Suprapubic skin (tissue), 4 donors: ENCODE measurements at regions not wholly inside any gene's neighbourhood (a gene's known extent, or its start where the extent isn't known, plus 50 kb on each side); places are given as distances from the start of the nearest gene placed in this dataset.

Experiments used
- DNase-seq, 2 donors: peaks; one replicate each; pipeline ENCODE4 v3.0.0-alpha.2; 2019; ENCODE audit warnings: low spot score in 2 of 2
- H3K27ac ChIP-seq: fragments of 200-600 bp; sonication (generic); one replicate; pipeline ENCODE4 v1.5.1; 2019
- H3K27me3 ChIP-seq: fragments of 200-600 bp; sonication (generic); one replicate; pipeline ENCODE4 v1.5.1; 2019
- H3K36me3 ChIP-seq: fragments of 200-600 bp; sonication (generic); one replicate; pipeline ENCODE4 v1.5.1; 2019
- H3K4me1 ChIP-seq: fragments of 200-600 bp; sonication (generic); one replicate; pipeline ENCODE4 v1.5.1; 2019
- H3K4me3 ChIP-seq: fragments of 200-600 bp; sonication (generic); one replicate; pipeline ENCODE4 v1.5.1; 2019; ENCODE audit warnings: mild to moderate bottlenecking
- H3K9me3 ChIP-seq: fragments of 200-600 bp; sonication (generic); one replicate; pipeline ENCODE4 v1.5.1; 2019
- EP300 ChIP-seq: sonication (generic); formaldehyde crosslinking; IDR thresholded peaks from one replicate; pipeline ENCODE4 v1.6.1; 2017; ENCODE audit warnings: antibody characterized with exemption
- POLR2A ChIP-seq, 2 donors: fragments of 450-650 bp; IDR thresholded peaks; one replicate each; pipeline ENCODE4 v1.6.1; 2017; ENCODE audit warnings: antibody characterized with exemption in 2 of 2, mild to moderate bottlenecking in 2 of 2, moderate library complexity in 2 of 2
- POLR2AphosphoS5 ChIP-seq, 3 donors: sonication (generic); formaldehyde crosslinking; IDR thresholded peaks; one replicate each; pipeline ENCODE4 v1.6.1; 2017; ENCODE audit warnings: antibody characterized with exemption in 3 of 3
- WGBS: methylation state at CpG from one replicate; pipeline ENCODE4 v1.1.5; 2018; 5-methylcytosine and 5-hydroxymethylcytosine counted together
- TF ChIP-seq, protein P1 (sequence below), 2 donors: fragments of 200-600 bp in 1 of 2; fragments of 450-650 bp in 1 of 2; sonication (generic) in 1 of 2; IDR thresholded peaks; one replicate each; pipeline ENCODE4 v1.5.1; 2016 to 2019; ENCODE audit warnings: antibody characterized with exemption in 2 of 2, mild to moderate bottlenecking in 1 of 2, moderate library complexity in 1 of 2

DNA sequence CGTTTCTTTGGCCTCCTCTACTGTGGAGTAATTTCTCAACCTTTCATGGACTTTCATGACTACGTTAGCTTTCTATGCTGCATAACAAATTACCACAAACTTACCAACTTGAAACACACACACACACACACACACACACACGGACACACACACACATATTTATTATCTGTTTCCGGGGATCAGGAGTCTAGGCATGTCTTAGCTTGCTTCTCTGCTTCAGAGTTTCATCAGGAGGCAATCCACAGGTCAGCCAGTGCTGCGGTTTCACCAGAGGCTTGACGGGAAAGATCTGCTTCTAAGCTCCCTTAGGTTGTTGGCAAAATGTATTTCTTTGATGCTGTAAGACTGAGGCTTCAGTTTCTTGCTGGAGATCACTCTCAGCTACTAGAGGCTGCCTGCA, 59.0 kb upstream of the C9orf72 start:
- Histone ChIP-seq H3K27me3 (no peaks in the 10 kb centered on the region), H3K4me3 (no peak overlapping the region), H3K27ac (no peak overlapping the region), H3K36me3 (no peaks in the 10 kb centered on the region), H3K9me3 (no peaks in the 10 kb centered on the region), H3K4me1 (no peaks in the 10 kb centered on the region)
- 64% methylated on average over 6 of the region's 6 CpGs for WGBS
- no peak for DNase-seq
- TF ChIP-seq EP300 (no peak), POLR2A (IDR thresholded peaks at IDR 0.05) (no peak), POLR2AphosphoS5 (IDR thresholded peaks at IDR 0.05) (no peak)
- TF ChIP-seq, protein P1, sequence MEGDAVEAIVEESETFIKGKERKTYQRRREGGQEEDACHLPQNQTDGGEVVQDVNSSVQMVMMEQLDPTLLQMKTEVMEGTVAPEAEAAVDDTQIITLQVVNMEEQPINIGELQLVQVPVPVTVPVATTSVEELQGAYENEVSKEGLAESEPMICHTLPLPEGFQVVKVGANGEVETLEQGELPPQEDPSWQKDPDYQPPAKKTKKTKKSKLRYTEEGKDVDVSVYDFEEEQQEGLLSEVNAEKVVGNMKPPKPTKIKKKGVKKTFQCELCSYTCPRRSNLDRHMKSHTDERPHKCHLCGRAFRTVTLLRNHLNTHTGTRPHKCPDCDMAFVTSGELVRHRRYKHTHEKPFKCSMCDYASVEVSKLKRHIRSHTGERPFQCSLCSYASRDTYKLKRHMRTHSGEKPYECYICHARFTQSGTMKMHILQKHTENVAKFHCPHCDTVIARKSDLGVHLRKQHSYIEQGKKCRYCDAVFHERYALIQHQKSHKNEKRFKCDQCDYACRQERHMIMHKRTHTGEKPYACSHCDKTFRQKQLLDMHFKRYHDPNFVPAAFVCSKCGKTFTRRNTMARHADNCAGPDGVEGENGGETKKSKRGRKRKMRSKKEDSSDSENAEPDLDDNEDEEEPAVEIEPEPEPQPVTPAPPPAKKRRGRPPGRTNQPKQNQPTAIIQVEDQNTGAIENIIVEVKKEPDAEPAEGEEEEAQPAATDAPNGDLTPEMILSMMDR (IDR thresholded peaks at IDR 0.05) = no peak

DNA sequence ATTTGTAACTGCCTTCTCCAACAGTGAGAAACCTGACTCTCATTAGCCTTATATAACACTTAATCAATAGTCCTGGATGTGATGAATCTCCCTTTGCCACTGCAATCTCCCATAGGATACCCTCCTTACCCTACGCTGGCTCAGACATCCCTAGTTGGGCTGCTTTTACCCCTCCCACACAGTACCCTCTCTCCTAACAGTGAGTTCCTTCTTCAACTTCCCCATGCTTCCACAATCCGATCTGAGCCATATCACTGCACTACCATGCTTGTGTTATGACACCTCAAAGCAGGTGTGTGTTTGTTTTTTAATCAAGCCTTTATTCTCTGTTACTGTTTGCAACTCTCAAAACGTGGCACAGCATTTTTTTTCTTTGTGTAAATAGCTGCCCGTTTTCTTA, 60.5 kb upstream of the C9orf72 start:
- TF ChIP-seq POLR2A (IDR thresholded peaks at IDR 0.05) (no peak), POLR2AphosphoS5 (IDR thresholded peaks at IDR 0.05) (no peak), EP300 (no peak)
- TF ChIP-seq, protein P1 (IDR thresholded peaks at IDR 0.05) = no peak
- H3K27ac ChIP-seq = no peak overlapping the region
- no peak overlapping the region for H3K4me3 ChIP-seq
- no peaks in the 10 kb centered on the region for H3K36me3 ChIP-seq
- DNase-seq = no peak
- no peaks in the 10 kb centered on the region for H3K9me3 ChIP-seq
- H3K4me1 ChIP-seq = no peaks in the 10 kb centered on the region
- H3K27me3 ChIP-seq = no peaks in the 10 kb centered on the region
- 72% methylated on average over 4 of the region's 4 CpGs for WGBS

DNA sequence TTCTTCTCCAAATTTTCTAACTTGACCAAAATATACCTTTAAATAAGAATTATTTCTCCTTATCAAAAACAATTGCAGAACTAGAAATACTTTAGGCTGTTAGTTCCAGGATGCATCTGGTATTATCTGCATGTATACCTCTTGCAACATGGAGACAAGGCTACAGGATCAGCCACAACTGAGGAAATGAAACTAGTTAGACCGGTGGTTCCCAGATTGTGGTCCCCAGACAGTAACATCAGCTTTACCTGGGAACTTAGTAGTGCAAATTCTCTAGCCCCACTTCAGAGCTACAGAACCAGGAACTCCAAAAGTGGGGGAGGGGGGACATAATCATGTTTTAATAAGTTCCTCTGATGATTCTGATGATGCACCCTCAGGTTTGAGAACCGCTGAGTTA, 61.6 kb upstream of the C9orf72 start:
- no peaks in the 10 kb centered on the region for H3K36me3 ChIP-seq
- no peak for DNase-seq
- H3K27me3 ChIP-seq = no peaks in the 10 kb centered on the region
- no peak overlapping the region for H3K4me3 ChIP-seq
- 85% methylated on average over 2 of the region's 2 CpGs for WGBS
- no peaks in the 10 kb centered on the region for H3K4me1 ChIP-seq
- TF ChIP-seq POLR2AphosphoS5 (IDR thresholded peaks at IDR 0.05) = no peak
- TF ChIP-seq EP300 = no peak
- no peak for TF ChIP-seq POLR2A (IDR thresholded peaks at IDR 0.05)
- TF ChIP-seq, protein P1 (IDR thresholded peaks at IDR 0.05) = no peak
- no peak overlapping the region for H3K27ac ChIP-seq
- no peaks in the 10 kb centered on the region for H3K9me3 ChIP-seq

DNA sequence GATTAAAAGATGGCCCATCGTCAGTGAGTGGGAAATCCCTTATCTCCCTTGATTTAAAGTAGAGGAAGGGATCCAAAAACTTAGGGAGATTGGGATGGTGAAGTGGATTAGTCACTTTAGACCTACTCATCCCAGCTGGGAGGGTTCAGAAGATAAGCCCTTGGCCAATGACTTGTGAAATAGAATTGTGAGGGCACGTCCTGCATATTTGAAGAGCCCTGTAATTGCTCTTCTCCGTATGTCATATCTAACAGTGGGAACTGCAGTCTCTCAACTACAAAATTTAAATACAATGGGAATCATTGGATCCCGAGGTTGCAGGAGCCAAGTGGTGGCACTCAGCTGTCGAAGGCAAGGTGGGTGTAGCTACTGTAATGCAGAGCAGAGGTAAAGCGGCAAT, 65.4 kb upstream of the C9orf72 start:
- 64% methylated on average over 6 of the region's 6 CpGs for WGBS

DNA sequence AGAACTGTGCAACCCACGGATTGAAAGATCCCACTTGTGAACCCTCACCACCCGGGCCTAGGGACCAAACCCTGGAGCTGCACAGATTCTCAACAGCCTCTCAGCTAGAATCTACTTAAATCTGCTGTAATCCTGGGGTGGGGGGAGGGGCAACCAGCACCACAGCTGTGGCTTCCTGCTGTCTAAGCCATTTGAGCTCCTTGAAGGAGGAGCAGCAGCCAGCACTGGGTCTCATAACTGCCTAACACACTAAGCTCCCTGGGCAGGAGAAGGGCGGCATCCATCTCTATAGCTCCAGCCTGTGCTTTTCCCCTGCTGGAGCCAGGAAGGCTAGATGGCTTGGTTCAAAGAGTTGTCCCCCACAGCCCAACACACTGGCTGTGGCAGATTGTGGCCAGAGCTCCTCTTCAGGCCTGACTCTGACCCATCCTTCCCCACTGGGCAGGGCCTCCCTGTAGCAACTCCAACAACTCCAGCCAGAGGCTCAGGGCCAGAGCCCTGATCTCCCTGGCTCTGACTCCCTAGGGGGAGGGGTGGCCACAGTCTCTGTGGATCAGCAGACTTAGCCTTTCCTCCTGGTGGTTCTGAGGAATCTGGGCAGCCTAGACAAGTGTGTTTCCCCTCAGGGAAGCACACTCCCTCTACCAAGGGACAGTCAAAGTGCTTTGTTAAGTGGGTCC, 72.0 kb upstream of the C9orf72 start:
- DNase-seq = no peak
- Histone ChIP-seq H3K4me3 (no peak overlapping the region), H3K27ac (no peak overlapping the region), H3K9me3 (no peaks in the 10 kb centered on the region), H3K27me3 (no peaks in the 10 kb centered on the region), H3K36me3 (no peaks in the 10 kb centered on the region), H3K4me1 (no peaks in the 10 kb centered on the region)
- WGBS = 40% methylated on average over 1 of the region's 3 CpGs
- TF ChIP-seq EP300 (no peak), POLR2AphosphoS5 (IDR thresholded peaks at IDR 0.05) (no peak), POLR2A (IDR thresholded peaks at IDR 0.05) (no peak)
- TF ChIP-seq, protein P1 (IDR thresholded peaks at IDR 0.05) = no peak

More for the DNA sequence above, 65.4 kb upstream of the C9orf72 start:
- Histone ChIP-seq H3K9me3 (no peaks in the 10 kb centered on the region), H3K27ac (no peak overlapping the region), H3K27me3 (no peaks in the 10 kb centered on the region), H3K36me3 (no peaks in the 10 kb centered on the region), H3K4me1 (no peaks in the 10 kb centered on the region), H3K4me3 (no peak overlapping the region)
- DNase-seq = no peak
- TF ChIP-seq POLR2A (IDR thresholded peaks at IDR 0.05) (no peak), POLR2AphosphoS5 (IDR thresholded peaks at IDR 0.05) (no peak), EP300 (no peak)
- TF ChIP-seq, protein P1 (IDR thresholded peaks at IDR 0.05) = no peak
